ENCODE measurements at regions not wholly inside any gene's neighbourhood (a gene's known extent, or its start where the extent isn't known, plus 50 kb on each side); places are given as distances from the start of the nearest gene placed in this dataset.

DNA sequence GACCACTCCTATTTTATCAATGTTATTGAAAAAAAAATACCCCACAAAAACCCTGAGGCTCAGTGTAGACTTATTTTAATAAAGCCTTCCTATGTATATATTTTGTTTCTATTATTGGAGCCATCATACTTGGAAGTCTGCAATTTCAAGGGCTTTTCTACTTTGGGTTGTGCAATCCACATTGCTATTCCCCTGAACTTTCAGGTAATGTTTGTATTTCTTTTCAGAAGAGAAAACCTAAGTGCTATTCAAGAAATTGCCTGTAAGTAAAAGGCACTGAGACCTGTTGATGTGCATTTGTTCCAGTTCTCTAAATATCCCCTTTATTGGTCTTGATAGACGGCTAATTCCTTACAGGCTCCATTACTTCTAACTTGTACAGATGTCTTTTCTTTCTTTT is 280.7 kb upstream of the RAG2 start:
- H3K36me3 Mint-ChIP-seq (ENCODE audit: low read depth): no peaks in the 10 kb centered on the region
- H3K9me3 Mint-ChIP-seq: no peaks in the 10 kb centered on the region
- ChIA-PET POLR2A (no interaction called here), CTCF (no interaction called here)
- H3K27me3 Mint-ChIP-seq: no peaks in the 10 kb centered on the region
- no peak for DNase-seq
- H3K27ac Mint-ChIP-seq: no peak overlapping the region
- no peaks in the 10 kb centered on the region for H3K4me1 Mint-ChIP-seq
- no peak overlapping the region for H3K4me3 Mint-ChIP-seq

DNA sequence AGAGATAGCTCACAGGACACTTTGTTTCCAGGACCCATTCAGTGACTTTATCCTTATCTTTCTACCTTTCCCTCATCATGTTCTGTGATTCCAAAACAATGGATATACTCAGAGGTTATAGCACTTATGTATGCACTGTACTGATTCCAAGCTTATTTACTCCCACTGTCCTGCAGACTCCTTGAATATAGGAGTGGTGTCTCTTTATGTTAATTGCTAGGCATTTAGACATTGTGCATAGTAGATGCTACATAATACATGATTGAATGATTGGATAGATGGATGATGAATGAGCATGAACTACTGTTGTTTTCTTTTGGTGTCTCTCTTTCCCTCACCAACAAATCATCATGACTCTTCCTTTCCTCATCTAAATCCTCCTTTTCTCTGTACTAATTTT is 279.1 kb upstream of the RAG2 start:
- Mint-ChIP-seq H3K4me1 (no peaks in the 10 kb centered on the region), H3K27ac (no peak overlapping the region), H3K36me3 (ENCODE audit: low read depth) (no peaks in the 10 kb centered on the region), H3K4me3 (no peak overlapping the region), H3K27me3 (no peaks in the 10 kb centered on the region), H3K9me3 (no peaks in the 10 kb centered on the region)
- no peak for DNase-seq
- POLR2A ChIA-PET: no interaction called here
- CTCF ChIA-PET: no interaction called here

DNA sequence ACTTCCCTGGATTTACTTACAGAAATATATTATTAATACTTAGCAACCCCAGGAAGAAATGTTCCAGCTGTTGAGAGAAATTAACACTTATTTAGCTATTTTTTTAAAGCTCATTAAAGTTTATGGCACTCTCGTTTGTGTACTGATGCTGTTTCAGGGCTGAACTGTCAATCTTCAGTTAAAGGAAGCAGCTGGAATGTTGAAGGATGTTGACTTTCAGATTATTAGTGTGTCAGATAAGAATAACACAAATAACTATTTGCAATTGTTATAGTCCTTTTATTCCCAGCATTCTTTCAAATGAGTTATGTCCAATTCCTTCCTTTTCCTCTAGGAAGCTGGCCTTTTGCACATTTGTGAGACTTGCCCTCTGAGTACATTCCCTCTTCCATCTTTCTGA is 278.2 kb upstream of the RAG2 start:
- CTCF ChIA-PET: interaction anchor here (0.6 kb wide), 1 partner anchor 9 kb away, joined by 3 read pairs; no protein-coding TSS in a partner anchor
- Mint-ChIP-seq H3K4me3 (no peak overlapping the region), H3K27me3 (no peaks in the 10 kb centered on the region), H3K4me1 (no peaks in the 10 kb centered on the region), H3K36me3 (ENCODE audit: low read depth) (no peaks in the 10 kb centered on the region), H3K9me3 (no peaks in the 10 kb centered on the region), H3K27ac (no peak overlapping the region)
- DNase-seq: no peak
- POLR2A ChIA-PET: no interaction called here

DNA sequence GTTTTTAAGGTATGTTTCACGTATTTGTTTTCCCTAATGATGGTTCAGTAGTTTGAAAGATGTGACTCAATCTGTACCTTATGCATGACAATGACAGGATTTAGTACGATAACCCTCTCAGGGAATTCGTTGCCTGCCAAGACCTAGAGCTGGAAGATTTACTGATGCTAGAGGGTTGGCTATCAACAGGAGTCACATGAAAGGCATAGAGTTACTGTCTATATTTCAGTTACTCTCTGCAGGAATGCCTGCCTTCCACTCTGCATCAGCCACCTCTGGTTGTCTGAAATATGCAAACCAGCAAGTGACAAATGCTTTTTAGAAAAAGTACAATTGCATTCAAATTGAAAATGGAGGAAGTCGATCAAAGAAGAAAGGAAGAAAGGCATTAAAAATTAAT is 276.3 kb upstream of the RAG2 start:
- Mint-ChIP-seq H3K36me3 (ENCODE audit: low read depth) (no peaks in the 10 kb centered on the region), H3K4me3 (no peak overlapping the region), H3K27me3 (no peaks in the 10 kb centered on the region), H3K27ac (no peak overlapping the region), H3K4me1 (no peaks in the 10 kb centered on the region), H3K9me3 (no peaks in the 10 kb centered on the region)
- no peak for DNase-seq
- POLR2A ChIA-PET: no interaction called here
- CTCF ChIA-PET: no interaction called here

DNA sequence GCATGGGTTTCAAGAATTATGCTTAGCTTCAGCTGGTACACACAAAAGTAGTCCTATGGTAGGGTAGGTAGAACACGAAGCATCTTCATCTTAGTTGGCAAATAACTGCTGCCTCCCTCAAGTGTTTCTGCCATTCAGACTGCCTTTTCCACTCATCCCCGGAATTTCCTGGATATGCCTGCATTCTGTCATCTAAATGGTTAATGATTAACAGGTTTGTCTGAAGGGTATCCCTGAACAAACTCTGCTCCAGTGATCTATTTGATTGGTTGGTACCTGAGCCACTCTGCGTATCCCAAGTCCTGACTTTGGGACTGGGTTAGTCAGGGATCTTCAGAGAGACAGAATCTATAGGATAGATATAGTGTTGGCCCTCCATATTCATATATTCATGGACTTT is 272.3 kb upstream of the RAG2 start:
- no peaks in the 10 kb centered on the region for H3K36me3 Mint-ChIP-seq (ENCODE audit: low read depth)
- ChIA-PET POLR2A (no interaction called here), CTCF (no interaction called here)
- no peaks in the 10 kb centered on the region for H3K9me3 Mint-ChIP-seq
- DNase-seq: no peak
- H3K4me1 Mint-ChIP-seq: no peaks in the 10 kb centered on the region
- H3K27ac Mint-ChIP-seq: no peak overlapping the region
- H3K27me3 Mint-ChIP-seq: no peaks in the 10 kb centered on the region
- no peak overlapping the region for H3K4me3 Mint-ChIP-seq

DNA sequence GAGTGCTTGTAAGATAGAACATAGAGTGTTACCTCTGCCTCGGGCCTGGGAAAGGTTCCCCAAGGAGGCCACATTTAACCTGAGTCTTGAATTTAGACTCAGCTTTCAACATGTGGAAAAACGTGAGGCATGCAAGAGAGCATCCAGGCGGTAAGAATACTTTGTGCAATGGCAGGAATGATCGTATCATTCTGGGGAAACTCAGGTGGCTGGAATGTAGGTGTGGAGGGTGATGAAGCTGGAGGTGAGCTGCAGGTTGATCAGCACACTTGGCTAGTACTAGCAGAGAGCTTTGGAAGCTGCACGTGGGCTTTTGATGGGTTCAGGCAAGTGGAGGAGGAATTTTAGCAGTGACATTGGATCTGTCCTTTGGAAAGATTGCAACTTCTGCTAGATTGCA is 270.3 kb upstream of the RAG2 start:
- Mint-ChIP-seq H3K27ac (no peak overlapping the region), H3K4me1 (no peaks in the 10 kb centered on the region), H3K9me3 (no peaks in the 10 kb centered on the region), H3K27me3 (no peaks in the 10 kb centered on the region), H3K4me3 (no peak overlapping the region), H3K36me3 (ENCODE audit: low read depth) (no peaks in the 10 kb centered on the region)
- CTCF ChIA-PET: no interaction called here
- DNase-seq: no peak
- POLR2A ChIA-PET: no interaction called here

DNA sequence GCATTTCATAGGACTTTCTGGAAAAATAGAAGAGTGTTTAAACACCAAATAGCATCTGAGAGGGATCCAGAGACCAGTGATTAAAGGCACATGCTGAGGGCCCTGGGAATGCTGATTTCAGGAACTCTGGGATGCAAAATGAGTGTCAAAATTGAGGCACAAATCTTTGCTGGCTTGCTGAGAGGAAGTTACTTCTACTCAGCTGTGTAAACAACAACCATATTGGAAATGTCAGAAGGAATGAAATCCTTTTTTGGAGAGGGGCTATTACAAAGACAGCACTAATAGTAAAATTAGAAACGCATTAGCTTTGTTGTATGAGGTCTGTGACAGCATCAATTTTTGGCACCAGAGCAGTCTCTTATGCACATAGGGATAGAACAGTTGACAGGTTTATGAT is 267.8 kb upstream of the RAG2 start:
- no peak for DNase-seq
- POLR2A ChIA-PET: no interaction called here
- no peaks in the 10 kb centered on the region for H3K9me3 Mint-ChIP-seq
- H3K27ac Mint-ChIP-seq: no peak overlapping the region
- H3K27me3 Mint-ChIP-seq: no peaks in the 10 kb centered on the region
- CTCF ChIA-PET: no interaction called here
- no peaks in the 10 kb centered on the region for H3K36me3 Mint-ChIP-seq (ENCODE audit: low read depth)
- no peaks in the 10 kb centered on the region for H3K4me1 Mint-ChIP-seq
- no peak overlapping the region for H3K4me3 Mint-ChIP-seq

DNA sequence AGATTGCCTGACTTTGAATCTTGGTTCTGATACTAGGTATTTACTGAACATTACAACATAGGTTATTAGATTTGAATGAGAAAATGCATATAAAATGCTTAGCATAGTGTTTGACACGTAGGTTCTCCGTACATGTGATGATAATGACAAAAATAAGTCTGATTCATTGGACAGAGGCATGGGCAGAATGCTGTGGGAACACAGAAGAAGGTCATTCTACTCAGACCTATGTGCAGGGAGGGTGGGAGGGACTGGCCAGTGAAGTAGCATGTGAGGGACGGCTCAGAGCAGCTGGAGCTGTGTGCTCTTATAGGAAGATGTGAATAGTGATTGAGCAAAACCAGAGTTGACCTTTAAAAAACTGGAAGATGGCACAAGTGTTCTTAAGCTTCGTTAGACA is 256.8 kb upstream of the RAG2 start:
- ChIA-PET POLR2A (no interaction called here), CTCF (no interaction called here)
- no peaks in the 10 kb centered on the region for H3K27me3 Mint-ChIP-seq
- H3K4me3 Mint-ChIP-seq: no peak overlapping the region
- H3K36me3 Mint-ChIP-seq (ENCODE audit: low read depth): no peaks in the 10 kb centered on the region
- DNase-seq: no peak
- H3K9me3 Mint-ChIP-seq: no peaks in the 10 kb centered on the region
- no peaks in the 10 kb centered on the region for H3K4me1 Mint-ChIP-seq
- no peak overlapping the region for H3K27ac Mint-ChIP-seq

DNA sequence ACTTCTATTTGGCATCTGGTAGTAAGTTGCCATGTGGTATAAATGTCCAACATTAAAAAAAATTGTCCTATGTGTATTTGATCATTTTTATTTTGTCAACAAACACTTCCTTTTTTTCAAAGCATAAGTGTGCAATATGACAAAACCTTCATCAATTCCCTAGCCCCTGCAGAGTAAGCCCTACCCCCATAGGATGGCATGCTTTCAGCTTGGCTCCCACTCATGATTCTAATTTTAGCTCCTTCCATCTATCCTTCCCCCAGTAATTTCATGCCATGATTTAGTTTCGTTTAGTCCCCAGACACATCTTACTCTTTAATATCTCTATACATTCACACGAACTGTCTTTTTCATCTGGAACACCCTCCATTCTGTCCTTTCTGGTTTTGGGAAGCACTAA is 250.6 kb upstream of the RAG2 start:
- no peak for DNase-seq
- CTCF ChIA-PET: no interaction called here
- no peaks in the 10 kb centered on the region for H3K27me3 Mint-ChIP-seq
- H3K27ac Mint-ChIP-seq: no peak overlapping the region
- POLR2A ChIA-PET: no interaction called here
- no peaks in the 10 kb centered on the region for H3K9me3 Mint-ChIP-seq
- H3K4me1 Mint-ChIP-seq: no peaks in the 10 kb centered on the region
- H3K4me3 Mint-ChIP-seq: no peak overlapping the region
- H3K36me3 Mint-ChIP-seq (ENCODE audit: low read depth): no peaks in the 10 kb centered on the region

DNA sequence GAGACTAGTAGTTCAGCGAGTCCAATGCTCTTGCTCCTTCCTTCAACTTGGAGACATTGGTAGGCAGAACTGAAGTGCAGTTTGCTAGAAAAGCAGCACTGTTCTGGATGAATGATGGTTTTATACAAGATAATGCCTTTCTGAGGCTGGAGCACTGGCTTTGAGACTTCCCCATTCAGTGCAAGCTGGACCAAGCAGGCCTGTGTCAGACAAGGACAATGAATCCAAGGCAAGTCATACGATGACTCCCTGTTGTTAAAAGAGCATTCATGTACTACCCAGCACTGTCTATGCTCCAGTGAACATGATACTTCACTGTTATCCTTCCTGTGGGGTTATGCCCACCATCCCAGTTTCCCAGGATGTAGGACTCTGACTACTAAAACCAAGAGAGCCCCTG is 242.3 kb upstream of the RAG2 start:
- Mint-ChIP-seq H3K27me3 (no peaks in the 10 kb centered on the region), H3K36me3 (ENCODE audit: low read depth) (no peaks in the 10 kb centered on the region), H3K4me3 (no peak overlapping the region), H3K9me3 (no peaks in the 10 kb centered on the region), H3K4me1 (no peaks in the 10 kb centered on the region), H3K27ac (no peak overlapping the region)
- CTCF ChIA-PET: no interaction called here
- POLR2A ChIA-PET: no interaction called here
- no peak for DNase-seq

DNA sequence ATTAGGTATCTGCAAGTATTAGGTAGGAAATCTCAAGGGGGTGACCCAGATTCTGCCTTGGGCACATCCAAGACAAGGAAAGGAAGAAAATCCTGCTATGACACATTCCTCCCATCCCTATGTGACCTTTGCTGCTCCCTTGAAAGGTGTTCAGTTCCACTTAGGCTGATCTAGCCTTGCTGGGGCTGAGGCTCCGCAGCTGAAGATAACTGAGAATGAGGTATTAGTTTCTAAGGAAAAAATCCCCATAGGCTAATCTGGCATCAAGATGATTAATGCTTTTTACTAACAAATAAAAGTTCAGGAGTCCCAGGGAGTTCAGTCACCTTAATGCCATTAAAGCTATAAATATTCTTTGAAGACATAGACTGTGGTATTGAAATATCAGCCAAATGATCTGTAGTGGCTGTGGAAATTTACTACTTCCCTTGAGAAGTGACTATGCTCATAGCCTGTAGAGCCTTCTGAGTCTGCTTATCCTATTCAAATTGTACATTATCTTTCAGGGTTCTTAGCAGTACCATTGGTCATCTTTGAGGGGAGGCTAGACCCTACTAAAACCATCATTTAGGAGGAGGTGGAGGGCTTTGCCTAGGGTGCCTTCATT is 239.9 kb upstream of the RAG2 start:
- no peak for DNase-seq
- no peaks in the 10 kb centered on the region for H3K9me3 Mint-ChIP-seq
- CTCF ChIA-PET: no interaction called here
- H3K27me3 Mint-ChIP-seq: no peaks in the 10 kb centered on the region
- H3K4me3 Mint-ChIP-seq: no peak overlapping the region
- no peak overlapping the region for H3K27ac Mint-ChIP-seq
- no peaks in the 10 kb centered on the region for H3K4me1 Mint-ChIP-seq
- no peaks in the 10 kb centered on the region for H3K36me3 Mint-ChIP-seq (ENCODE audit: low read depth)
- POLR2A ChIA-PET: no interaction called here

DNA sequence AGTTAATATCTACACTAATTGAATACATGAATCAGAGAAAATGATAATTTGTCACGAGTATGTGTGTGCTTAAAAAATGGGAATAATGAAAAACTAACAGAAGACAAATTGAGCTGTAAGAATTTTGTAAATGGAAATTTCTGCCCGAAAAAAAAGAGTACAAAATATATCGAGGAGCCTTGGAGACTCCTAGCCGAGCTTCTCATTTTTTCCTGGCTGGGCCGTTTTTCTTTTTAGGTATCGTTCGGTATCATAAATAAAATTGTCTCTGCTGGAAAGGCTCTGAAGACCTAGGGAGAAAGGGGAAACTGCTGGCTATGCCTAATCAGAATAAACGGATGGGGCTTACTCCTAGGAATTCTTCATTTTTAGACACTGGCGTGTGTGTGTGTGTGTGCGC is 227.2 kb upstream of the RAG2 start:
- Mint-ChIP-seq H3K9me3 (no peaks in the 10 kb centered on the region), H3K36me3 (ENCODE audit: low read depth) (no peaks in the 10 kb centered on the region), H3K4me1 (no peaks in the 10 kb centered on the region), H3K27me3 (no peaks in the 10 kb centered on the region), H3K4me3 (no peak overlapping the region), H3K27ac (no peak overlapping the region)
- ChIA-PET POLR2A (no interaction called here), CTCF (no interaction called here)
- no peak for DNase-seq

DNA sequence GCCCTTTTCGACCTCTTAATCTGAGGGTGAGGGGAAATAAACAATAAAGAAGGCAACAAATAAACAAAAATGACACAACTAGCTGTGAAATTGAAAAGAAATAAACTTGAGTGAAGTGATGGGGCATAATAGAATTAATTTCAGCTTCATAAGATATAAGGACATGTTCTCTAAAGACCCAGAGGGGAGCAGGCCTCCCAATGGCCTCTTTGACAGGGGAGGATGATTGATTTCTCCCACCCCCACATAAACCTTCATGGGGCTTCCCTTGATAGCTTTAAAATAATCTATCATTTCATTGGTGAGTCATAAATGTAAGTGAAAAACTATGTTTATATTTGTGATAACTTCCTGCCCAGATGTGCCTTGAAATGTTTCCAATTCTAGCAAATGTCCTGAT is 226.3 kb upstream of the RAG2 start:
- Mint-ChIP-seq H3K4me3 (no peak overlapping the region), H3K27ac (no peak overlapping the region), H3K4me1 (no peaks in the 10 kb centered on the region), H3K27me3 (no peaks in the 10 kb centered on the region), H3K36me3 (ENCODE audit: low read depth) (no peaks in the 10 kb centered on the region), H3K9me3 (no peaks in the 10 kb centered on the region)
- CTCF ChIA-PET: no interaction called here
- no peak for DNase-seq
- POLR2A ChIA-PET: no interaction called here

DNA sequence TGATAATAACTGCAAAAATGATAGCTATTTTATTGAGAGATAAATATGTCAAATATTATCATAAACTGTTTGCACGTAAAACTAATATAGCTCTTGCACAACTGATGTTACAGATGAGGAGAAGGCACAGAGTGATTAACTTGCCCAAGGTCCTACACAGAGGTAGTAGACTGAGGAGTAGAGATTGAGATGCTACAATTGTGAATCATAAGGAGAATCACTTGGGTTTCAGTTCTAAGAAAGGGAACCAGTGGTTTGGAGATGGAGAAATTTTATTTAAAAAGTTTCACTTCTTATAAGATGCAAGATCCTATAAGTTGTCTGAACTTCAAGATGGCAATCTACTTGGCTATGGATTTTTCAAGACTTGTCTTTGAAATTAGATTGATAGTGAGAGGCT is 224.8 kb upstream of the RAG2 start:
- DNase-seq: no peak
- CTCF ChIA-PET: no interaction called here

DNA sequence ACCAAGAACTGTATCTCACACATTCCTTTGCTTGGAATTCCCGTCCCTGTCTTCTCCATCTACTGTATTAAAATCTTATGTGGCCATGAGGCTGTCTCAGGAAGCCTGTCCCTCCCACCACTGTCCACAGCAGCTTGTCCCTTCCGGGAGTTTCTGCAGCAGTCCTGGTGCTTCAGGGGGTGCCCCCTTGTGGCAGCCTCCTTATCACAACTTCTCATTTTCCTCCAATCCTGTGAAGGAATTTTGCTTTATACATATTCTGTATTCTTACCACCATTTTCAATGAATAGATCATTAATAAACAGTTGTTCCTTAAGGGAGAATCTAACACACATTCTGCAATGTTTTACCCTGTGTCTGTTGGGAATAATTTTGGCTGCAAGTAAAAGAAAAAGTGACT is 220.4 kb upstream of the RAG2 start:
- POLR2A ChIA-PET: no interaction called here
- H3K9me3 Mint-ChIP-seq: no peaks in the 10 kb centered on the region
- H3K27me3 Mint-ChIP-seq: no peaks in the 10 kb centered on the region
- H3K27ac Mint-ChIP-seq: no peak overlapping the region
- no peak overlapping the region for H3K4me3 Mint-ChIP-seq
- no peaks in the 10 kb centered on the region for H3K4me1 Mint-ChIP-seq
- DNase-seq: no peak
- no peaks in the 10 kb centered on the region for H3K36me3 Mint-ChIP-seq (ENCODE audit: low read depth)
- CTCF ChIA-PET: no interaction called here

More for the DNA sequence above, 224.8 kb upstream of the RAG2 start:
- no peaks in the 10 kb centered on the region for H3K4me1 Mint-ChIP-seq
- no peaks in the 10 kb centered on the region for H3K36me3 Mint-ChIP-seq (ENCODE audit: low read depth)
- no peaks in the 10 kb centered on the region for H3K27me3 Mint-ChIP-seq
- H3K9me3 Mint-ChIP-seq: no peaks in the 10 kb centered on the region
- POLR2A ChIA-PET: no interaction called here
- H3K4me3 Mint-ChIP-seq: no peak overlapping the region
- no peak overlapping the region for H3K27ac Mint-ChIP-seq
